K562 (cell line): ENCODE measurements at regions not wholly inside any gene's neighbourhood (a gene's known extent, or its start where the extent isn't known, plus 50 kb on each side); places are given as distances from the start of the nearest gene placed in this dataset.

ENCODE experiments used
- ATAC-seq: fragments of 200-7000 bp; cut with Tn5 transposase; 3 replicates; pipeline ENCODE4 v1.9.1; 2020; ENCODE audit warnings: moderate library complexity
- BruUV-seq: library from RNA; stranded (reverse); fragments of 400-500 nt; replicated peaks from 2 replicates; lab custom pipeline; 2021; lab: Mats Ljungman, UMichigan
- CTCF ChIA-PET: fragments of 300-600 bp; formaldehyde crosslinking; extraction: SDS; loops from one replicate; lab custom pipeline; 2021; ENCODE audit warnings: low intra/inter-chr PET ratio; lab: Yijun Ruan, JAX
- POLR2A ChIA-PET: fragments of 300-600, 350-650 bp; sonication (Branson Sonifier 250); formaldehyde crosslinking; extraction: SDS; loops from one replicate; lab custom pipeline; 2021; ENCODE audit warnings: antibody characterized with exemption, inconsistent platforms; lab: Yijun Ruan, JAX
- DNase-seq, 4 experiments: peaks; one replicate each; pipeline versions ENCODE4 v3.0.0 to v3.0.0-alpha.2; 2011 to 2018; ENCODE audit warnings: low spot score in 3 of 4, mixed read lengths in 3 of 4; ENCODE audit errors: extremely low read depth in 1 of 4
- FAIRE-seq: peaks from 2 replicates; lab custom pipeline; 2011; peaks lifted over from hg19 to GRCh38; lab: Jason Lieb, UNC
- H2AFZ ChIP-seq: 2 replicates; pipeline ENCODE4 v1.6.0; 2011; ENCODE audit warnings: low read depth, low read length, control low read depth, inconsistent platforms
- H3K27ac ChIP-seq: fragments of 200-600 bp; 3 replicates; pipeline ENCODE4 v1.8.0; 2011; ENCODE audit warnings: low read depth, mild to moderate bottlenecking, control low read depth, inconsistent platforms, low read length, moderate library complexity, mixed read lengths; ENCODE audit errors: extremely low read depth
- H3K27me3 ChIP-seq, 2 experiments: fragments of 300-600 bp in 1 of 2; 2 replicates in 1 of 2; 3 replicates in 1 of 2; pipeline versions ENCODE4 v1.6.0 to v1.8.0; 2011; ENCODE audit warnings: inconsistent platforms in 2 of 2, low read length in 2 of 2, mild to moderate bottlenecking in 1 of 2, mixed read lengths in 1 of 2, moderate library complexity in 1 of 2; ENCODE audit not compliant: control insufficient read depth in 2 of 2, insufficient read depth in 2 of 2
- H3K36me3 ChIP-seq: fragments of 300-600 bp; 3 replicates; pipeline ENCODE4 v1.8.0; 2011; ENCODE audit warnings: mild to moderate bottlenecking, low read length, inconsistent platforms; ENCODE audit not compliant: control insufficient read depth, insufficient read depth
- H3K4me1 ChIP-seq, 2 experiments: fragments of 200-600 bp in 1 of 2; replicated peaks in 1 of 2; 2 replicates in 1 of 2; 3 replicates in 1 of 2; pipeline versions ENCODE4 v1.5.1 to v1.8.0; 2011; ENCODE audit warnings: inconsistent platforms in 2 of 2, low read length in 2 of 2, mild to moderate bottlenecking in 1 of 2, mixed read lengths in 1 of 2, moderate library complexity in 1 of 2; ENCODE audit not compliant: control insufficient read depth in 2 of 2, insufficient read depth in 2 of 2
- H3K4me2 ChIP-seq: 2 replicates; pipeline ENCODE4 v1.6.1; 2011; ENCODE audit warnings: low read length, control low read depth, inconsistent platforms, mixed read lengths; ENCODE audit not compliant: insufficient read depth
- H3K4me3 ChIP-seq: fragments of 200-600 bp; sonication (generic), shearing (Covaris generic); 2 replicates; pipeline ENCODE4 v1.5.1; 2016; ENCODE audit warnings: control low read depth, inconsistent platforms
- H3K79me2 ChIP-seq: fragments of 200-600 bp; 3 replicates; pipeline ENCODE4 v1.8.0; 2011; ENCODE audit warnings: low read length, inconsistent platforms; ENCODE audit not compliant: control insufficient read depth, insufficient read depth
- H3K9ac ChIP-seq, 2 experiments: 2 replicates each; pipeline versions ENCODE4 v1.6.0 to v1.6.1; 2011; ENCODE audit warnings: low read depth in 2 of 2, low read length in 2 of 2, control low read depth in 1 of 2, inconsistent platforms in 1 of 2, mild to moderate bottlenecking in 1 of 2, mixed read lengths in 1 of 2; ENCODE audit not compliant: insufficient read depth in 1 of 2
- H3K9me1 ChIP-seq: one replicate; pipeline ENCODE4 v1.6.0; 2011; ENCODE audit warnings: inconsistent platforms, mild to moderate bottlenecking, low read length, moderate library complexity; ENCODE audit not compliant: control insufficient read depth, insufficient read depth
- H3K9me3 ChIP-seq: replicated peaks from 2 replicates; pipeline ENCODE4 v1.5.1; 2011; ENCODE audit warnings: low read depth, low read length, inconsistent platforms; ENCODE audit not compliant: control insufficient read depth, insufficient read depth
- H4K20me1 ChIP-seq: replicated peaks from 2 replicates; pipeline ENCODE4 v1.6.1; 2011; ENCODE audit warnings: low read length, inconsistent platforms, mixed read lengths; ENCODE audit not compliant: control insufficient read depth, insufficient read depth
- ARID3A ChIP-seq: IDR thresholded peaks from 2 replicates; pipeline ENCODE4 v1.6.1; 2012; ENCODE audit warnings: low read depth, low read length, improper control_type of control experiment, borderline replicate concordance
- ATF2 ChIP-seq: sonication (generic); formaldehyde crosslinking; IDR thresholded peaks from 2 replicates; pipeline ENCODE4 v1.8.1; 2022; ENCODE audit warnings: missing genetic modification reagents
- ETV1 ChIP-seq: fragments of 450-650 bp; conservative IDR thresholded peaks from 2 replicates; pipeline ENCODE4 v1.6.1; 2016; ENCODE audit warnings: missing genetic modification characterization, control low read depth, low read depth, missing compliant biosample characterization
- EZH2 ChIP-seq: IDR thresholded peaks from 2 replicates; pipeline ENCODE4 v1.6.1; 2012; ENCODE audit warnings: low read depth, mild to moderate bottlenecking, inconsistent platforms, low read length, borderline replicate concordance
- JUNB ChIP-seq: fragments of 450-650 bp; formaldehyde crosslinking; conservative IDR thresholded peaks from 2 replicates; pipeline ENCODE4 v1.4.0; 2020; ENCODE audit warnings: mild to moderate bottlenecking
- POLR2H ChIP-seq: IDR thresholded peaks from 2 replicates; pipeline ENCODE4 v1.6.1; 2016; ENCODE audit warnings: missing genetic modification characterization, low read depth, mild to moderate bottlenecking, control low read depth, missing compliant biosample characterization, moderate library complexity
- RBM25 ChIP-seq: fragments of 200-400 bp; formaldehyde crosslinking; IDR thresholded peaks from 2 replicates; pipeline ENCODE4 v1.6.1; 2018; ENCODE audit warnings: low read length, low read depth, moderate library complexity; ENCODE audit not compliant: severe bottlenecking
- SNRNP70 ChIP-seq: fragments of 200-400 bp; formaldehyde crosslinking; optimal IDR thresholded peaks from 2 replicates; pipeline ENCODE3; 2017; ENCODE audit warnings: low read depth, low read length
- SPI1 ChIP-seq: IDR thresholded peaks from 2 replicates; pipeline ENCODE4 v1.6.1; 2011; ENCODE audit warnings: low read depth, low read length, control low read depth, borderline replicate concordance
- YY1 ChIP-seq, 3 experiments: IDR thresholded peaks; 2 replicates each; pipeline ENCODE4 v1.6.1; 2011; ENCODE audit warnings: low read length in 2 of 3, mild to moderate bottlenecking in 2 of 3, moderate library complexity in 2 of 3, borderline replicate concordance in 1 of 3, control low read depth in 1 of 3, low read depth in 1 of 3; ENCODE audit not compliant: insufficient read depth in 3 of 3, insufficient replicate concordance in 2 of 3, control insufficient read depth in 1 of 3, insufficient read length in 1 of 3; ENCODE audit errors: extremely low read depth in 1 of 3
- WGBS: fragments of 100-300 bp; shearing (Covaris generic); methylation state at CpG from one replicate; pipeline ENCODE4 v1.1.6; 2016; ENCODE audit warnings: low coverage, mixed read lengths; ENCODE audit not compliant: insufficient coverage; ENCODE audit errors: missing lambda C conversion rate; 5-methylcytosine and 5-hydroxymethylcytosine counted together
- in situ Hi-C: fragments of 300-500 bp; cut with MboI; formaldehyde crosslinking; loops from 4 replicates; pipeline ENCODE4 v1.15.0; 2018; ENCODE audit warnings: inconsistent platforms, mixed read lengths
- intact Hi-C: fragments of 100-400 bp; cut with micrococcal nuclease; formaldehyde crosslinking; loops from 2 replicates; pipeline ENCODE4 v1.14.2; 2022

DNA sequence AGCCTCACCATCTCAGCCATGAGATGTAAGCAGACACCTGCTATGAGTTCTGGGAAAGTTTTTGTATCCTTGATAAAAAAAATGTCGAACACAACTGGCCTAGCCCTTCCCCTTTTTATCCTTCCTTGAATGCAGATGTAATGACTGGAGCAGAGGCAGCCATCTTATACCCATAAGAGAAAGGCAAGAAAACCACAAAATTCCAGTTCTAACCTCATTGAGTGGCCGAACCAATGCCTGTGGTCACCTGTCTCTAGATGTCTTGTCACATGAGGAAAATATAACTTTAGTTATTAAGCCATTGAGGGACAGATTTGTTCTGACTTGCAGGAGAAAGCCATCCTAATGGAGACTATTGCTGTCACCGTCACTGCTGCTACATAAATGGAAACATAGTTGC, 80.4 kb upstream of the SLC6A6 start:
- Histone ChIP-seq H3K4me2 (no peak overlapping the region), H3K9me1 (no peaks in the 10 kb centered on the region), H3K4me3 (no peak overlapping the region), H3K27me3 (peaks cover 0 to 3% of the 10 kb centered on the region in 2 experiments; a peak in 1 of 5 replicates), H3K36me3 (no peaks in the 10 kb centered on the region), H3K79me2 (no peaks in the 10 kb centered on the region), H3K27ac (no peak overlapping the region), H4K20me1 (no peaks in the 10 kb centered on the region)
- no peak for FAIRE-seq
- in situ Hi-C loops (no loop called here), intact Hi-C loops (no loop called here)
- DNase-seq: no peak
- POLR2A ChIA-PET: interaction anchor here (0.9 kb wide), 1 partner anchor 24 kb away, joined by 4 read pairs; no protein-coding TSS in a partner anchor
- 32% methylated on average over 3 of the region's 3 CpGs for WGBS
- TF ChIP-seq ETV1 (tag) (no peak), JUNB (CRISPR knock-in tag) (no peak), POLR2H (tag) (no peak), SPI1 (0 out of 2 replicates have a peak, but pooled peaks have one; percentile 32), SNRNP70 (no peak), YY1 (IDR thresholded peaks at IDR 0.05; ENCODE audit: borderline replicate concordance in 1 of 3, control insufficient read depth in 1 of 3, extremely low read depth in 1 of 3, insufficient read depth in 3 of 3, insufficient read length in 1 of 3, insufficient replicate concordance in 2 of 3, low read depth in 1 of 3, low read length in 2 of 3) (peak in 1 of 3 experiments; percentile 25), ARID3A (no peak), ATF2 (CRISPR knock-in tag) (no peak), RBM25 (peak; percentile 91), EZH2 (no peak)
- TF ChIP-seq, all 486 proteins: peak for 3
- H3K9me3 ChIP-seq: no peaks in the 10 kb centered on the region
- no peak overlapping the region for H3K9ac ChIP-seq
- CTCF ChIA-PET: no interaction called here
- no peak for ATAC-seq
- peaks cover 0 to 7% of the 10 kb centered on the region in 2 experiments; a peak in 3 of 5 replicates for H3K4me1 ChIP-seq
- BruUV-seq: no TSS peak
- H2AFZ ChIP-seq: no peak overlapping the region
